K562 (cell line): ENCODE measurements at regions not wholly inside any gene's neighbourhood (a gene's known extent, or its start where the extent isn't known, plus 50 kb on each side); places are given as distances from the start of the nearest gene placed in this dataset.

ENCODE experiments used
- ATAC-seq: fragments of 200-7000 bp; cut with Tn5 transposase; 3 replicates; pipeline ENCODE4 v1.9.1; 2020; ENCODE audit warnings: moderate library complexity
- BruUV-seq: library from RNA; stranded (reverse); fragments of 400-500 nt; replicated peaks from 2 replicates; lab custom pipeline; 2021; lab: Mats Ljungman, UMichigan
- CTCF ChIA-PET: fragments of 300-600 bp; formaldehyde crosslinking; extraction: SDS; loops from one replicate; lab custom pipeline; 2021; ENCODE audit warnings: low intra/inter-chr PET ratio; lab: Yijun Ruan, JAX
- POLR2A ChIA-PET: fragments of 300-600, 350-650 bp; sonication (Branson Sonifier 250); formaldehyde crosslinking; extraction: SDS; loops from one replicate; lab custom pipeline; 2021; ENCODE audit warnings: antibody characterized with exemption, inconsistent platforms; lab: Yijun Ruan, JAX
- DNase-seq, 4 experiments: peaks; one replicate each; pipeline versions ENCODE4 v3.0.0 to v3.0.0-alpha.2; 2011 to 2018; ENCODE audit warnings: low spot score in 3 of 4, mixed read lengths in 3 of 4; ENCODE audit errors: extremely low read depth in 1 of 4
- FAIRE-seq: peaks from 2 replicates; lab custom pipeline; 2011; peaks lifted over from hg19 to GRCh38; lab: Jason Lieb, UNC
- H2AFZ ChIP-seq: 2 replicates; pipeline ENCODE4 v1.6.0; 2011; ENCODE audit warnings: low read depth, low read length, control low read depth, inconsistent platforms
- H3K27ac ChIP-seq: fragments of 200-600 bp; 3 replicates; pipeline ENCODE4 v1.8.0; 2011; ENCODE audit warnings: low read depth, mild to moderate bottlenecking, control low read depth, inconsistent platforms, low read length, moderate library complexity, mixed read lengths; ENCODE audit errors: extremely low read depth
- H3K27me3 ChIP-seq, 2 experiments: fragments of 300-600 bp in 1 of 2; 2 replicates in 1 of 2; 3 replicates in 1 of 2; pipeline versions ENCODE4 v1.6.0 to v1.8.0; 2011; ENCODE audit warnings: inconsistent platforms in 2 of 2, low read length in 2 of 2, mild to moderate bottlenecking in 1 of 2, mixed read lengths in 1 of 2, moderate library complexity in 1 of 2; ENCODE audit not compliant: control insufficient read depth in 2 of 2, insufficient read depth in 2 of 2
- H3K36me3 ChIP-seq: fragments of 300-600 bp; 3 replicates; pipeline ENCODE4 v1.8.0; 2011; ENCODE audit warnings: mild to moderate bottlenecking, low read length, inconsistent platforms; ENCODE audit not compliant: control insufficient read depth, insufficient read depth
- H3K4me1 ChIP-seq, 2 experiments: fragments of 200-600 bp in 1 of 2; replicated peaks in 1 of 2; 2 replicates in 1 of 2; 3 replicates in 1 of 2; pipeline versions ENCODE4 v1.5.1 to v1.8.0; 2011; ENCODE audit warnings: inconsistent platforms in 2 of 2, low read length in 2 of 2, mild to moderate bottlenecking in 1 of 2, mixed read lengths in 1 of 2, moderate library complexity in 1 of 2; ENCODE audit not compliant: control insufficient read depth in 2 of 2, insufficient read depth in 2 of 2
- H3K4me2 ChIP-seq: 2 replicates; pipeline ENCODE4 v1.6.1; 2011; ENCODE audit warnings: low read length, control low read depth, inconsistent platforms, mixed read lengths; ENCODE audit not compliant: insufficient read depth
- H3K4me3 ChIP-seq: fragments of 200-600 bp; sonication (generic), shearing (Covaris generic); 2 replicates; pipeline ENCODE4 v1.5.1; 2016; ENCODE audit warnings: control low read depth, inconsistent platforms
- H3K79me2 ChIP-seq: fragments of 200-600 bp; 3 replicates; pipeline ENCODE4 v1.8.0; 2011; ENCODE audit warnings: low read length, inconsistent platforms; ENCODE audit not compliant: control insufficient read depth, insufficient read depth
- H3K9ac ChIP-seq, 2 experiments: 2 replicates each; pipeline versions ENCODE4 v1.6.0 to v1.6.1; 2011; ENCODE audit warnings: low read depth in 2 of 2, low read length in 2 of 2, control low read depth in 1 of 2, inconsistent platforms in 1 of 2, mild to moderate bottlenecking in 1 of 2, mixed read lengths in 1 of 2; ENCODE audit not compliant: insufficient read depth in 1 of 2
- H3K9me1 ChIP-seq: one replicate; pipeline ENCODE4 v1.6.0; 2011; ENCODE audit warnings: inconsistent platforms, mild to moderate bottlenecking, low read length, moderate library complexity; ENCODE audit not compliant: control insufficient read depth, insufficient read depth
- H3K9me3 ChIP-seq: replicated peaks from 2 replicates; pipeline ENCODE4 v1.5.1; 2011; ENCODE audit warnings: low read depth, low read length, inconsistent platforms; ENCODE audit not compliant: control insufficient read depth, insufficient read depth
- H4K20me1 ChIP-seq: replicated peaks from 2 replicates; pipeline ENCODE4 v1.6.1; 2011; ENCODE audit warnings: low read length, inconsistent platforms, mixed read lengths; ENCODE audit not compliant: control insufficient read depth, insufficient read depth
- AFF4 ChIP-seq: sonication (generic); formaldehyde crosslinking; IDR thresholded peaks from 2 replicates; pipeline ENCODE4 v1.8.0; 2023; ENCODE audit warnings: mild to moderate bottlenecking, missing genetic modification reagents
- ATF7 ChIP-seq: fragments of 450-650 bp; IDR thresholded peaks from 2 replicates; pipeline ENCODE4 v1.7.1; 2014; ENCODE audit warnings: mild to moderate bottlenecking, moderate library complexity
- CSDE1 ChIP-seq, 2 experiments: fragments of 450-650 bp; IDR thresholded peaks; 2 replicates each; pipeline ENCODE4 v1.6.1; 2016; ENCODE audit warnings: mild to moderate bottlenecking in 1 of 2
- KLF10 ChIP-seq: fragments of 250-450 bp; sonication (Bioruptor Pico); IDR thresholded peaks from 2 replicates; pipeline ENCODE4 v1.6.1; 2021; ENCODE audit warnings: matching md5 sums
- LEF1 ChIP-seq: fragments of 450-650 bp; IDR thresholded peaks from 2 replicates; pipeline ENCODE4 v1.6.1; 2016; ENCODE audit warnings: mild to moderate bottlenecking
- NELFE ChIP-seq: IDR thresholded peaks from 2 replicates; pipeline ENCODE4 v1.6.1; 2011; ENCODE audit warnings: mild to moderate bottlenecking; ENCODE audit not compliant: insufficient read depth, insufficient read length
- POLR2G ChIP-seq: fragments of 200-400 bp; formaldehyde crosslinking; IDR thresholded peaks from 2 replicates; pipeline ENCODE4 v1.6.1; 2017; ENCODE audit warnings: low read depth, mild to moderate bottlenecking, antibody characterized with exemption, low read length, moderate library complexity
- TFAP4 ChIP-seq: sonication (generic); formaldehyde crosslinking; IDR thresholded peaks from 2 replicates; pipeline ENCODE4 v1.8.0; 2022; ENCODE audit warnings: missing genetic modification reagents, mild to moderate bottlenecking, moderate library complexity, borderline replicate concordance
- YBX1 ChIP-seq: fragments of 450-650 bp; IDR thresholded peaks from 2 replicates; pipeline ENCODE4 v1.7.1; 2016; ENCODE audit warnings: mild to moderate bottlenecking
- ZNF696 ChIP-seq: fragments of 250-450 bp; sonication (Bioruptor Pico); conservative IDR thresholded peaks from 2 replicates; pipeline ENCODE4 v1.4.0; 2020; ENCODE audit warnings: mild to moderate bottlenecking, moderate library complexity
- ZSCAN29 ChIP-seq: fragments of 450-650 bp; IDR thresholded peaks from 2 replicates; pipeline ENCODE4 v1.6.1; 2017
- WGBS: fragments of 100-300 bp; shearing (Covaris generic); methylation state at CpG from one replicate; pipeline ENCODE4 v1.1.6; 2016; ENCODE audit warnings: low coverage, mixed read lengths; ENCODE audit not compliant: insufficient coverage; ENCODE audit errors: missing lambda C conversion rate; 5-methylcytosine and 5-hydroxymethylcytosine counted together
- in situ Hi-C: fragments of 300-500 bp; cut with MboI; formaldehyde crosslinking; loops from 4 replicates; pipeline ENCODE4 v1.15.0; 2018; ENCODE audit warnings: inconsistent platforms, mixed read lengths
- intact Hi-C: fragments of 100-400 bp; cut with micrococcal nuclease; formaldehyde crosslinking; loops from 2 replicates; pipeline ENCODE4 v1.14.2; 2022
- TF ChIP-seq, protein P1 (sequence below): sonication (generic); formaldehyde crosslinking; IDR thresholded peaks from 2 replicates; pipeline ENCODE4 v1.5.0; 2020; ENCODE audit warnings: missing genetic modification reagents
- TF ChIP-seq, protein P2 (sequence below): fragments of 200-800 bp; sonication (Bioruptor generic); IDR thresholded peaks from 2 replicates; pipeline ENCODE4 v1.6.1; 2017; ENCODE audit warnings: missing genetic modification characterization, missing compliant biosample characterization
- TF ChIP-seq, protein P3 (sequence below): sonication (generic); formaldehyde crosslinking; IDR thresholded peaks from 2 replicates; pipeline ENCODE4 v1.8.0; 2022; ENCODE audit warnings: mild to moderate bottlenecking, missing genetic modification reagents

DNA sequence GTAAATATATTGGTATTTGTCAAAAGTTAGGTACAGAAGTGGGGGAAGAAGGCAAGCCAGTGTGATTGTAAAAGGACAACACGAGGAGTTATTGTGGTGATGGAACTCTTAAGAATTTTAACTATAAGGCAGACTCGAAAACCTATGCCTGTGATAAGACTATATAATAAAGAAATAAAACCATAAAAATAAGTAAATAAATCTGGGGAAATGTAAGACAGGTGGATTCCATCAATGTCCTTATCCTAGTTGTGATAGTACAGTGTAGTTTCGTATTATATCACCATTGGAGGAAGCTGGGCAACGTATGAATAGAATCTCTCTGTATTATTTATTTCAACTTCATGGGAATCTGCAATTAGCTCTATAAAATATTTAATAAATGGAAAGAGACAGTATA, 395.7 kb downstream of the CDC14C start:
- Histone ChIP-seq H3K4me1 (no peaks in the 10 kb centered on the region), H3K9me3 (no peaks in the 10 kb centered on the region), H4K20me1 (no peaks in the 10 kb centered on the region), H3K27me3 (no peaks in the 10 kb centered on the region), H3K4me2 (no peak overlapping the region), H3K4me3 (no peak overlapping the region), H3K9me1 (no peaks in the 10 kb centered on the region), H3K27ac (no peak overlapping the region), H2AFZ (no peak overlapping the region), H3K9ac (no peak overlapping the region), H3K79me2 (no peaks in the 10 kb centered on the region), H3K36me3 (no peaks in the 10 kb centered on the region)
- ATAC-seq: no peak
- intact Hi-C loops (no loop called here), in situ Hi-C loops (no loop called here)
- WGBS: 0% methylated on average over 4 of the region's 4 CpGs
- CTCF ChIA-PET: no interaction called here
- BruUV-seq: no TSS peak
- POLR2A ChIA-PET: no interaction called here
- DNase-seq: no peak
- FAIRE-seq: no peak
- TF ChIP-seq POLR2G (no peak), CSDE1 (IDR thresholded peaks at IDR 0.05) (no peak), NELFE (no peak), TFAP4 (CRISPR knock-in tag) (no peak), LEF1 (no peak), ZNF696 (CRISPR knock-in tag) (no peak), ZSCAN29 (no peak), YBX1 (no peak), AFF4 (CRISPR knock-in tag) (no peak), KLF10 (no peak), ATF7 (no peak)
- TF ChIP-seq, protein P1, sequence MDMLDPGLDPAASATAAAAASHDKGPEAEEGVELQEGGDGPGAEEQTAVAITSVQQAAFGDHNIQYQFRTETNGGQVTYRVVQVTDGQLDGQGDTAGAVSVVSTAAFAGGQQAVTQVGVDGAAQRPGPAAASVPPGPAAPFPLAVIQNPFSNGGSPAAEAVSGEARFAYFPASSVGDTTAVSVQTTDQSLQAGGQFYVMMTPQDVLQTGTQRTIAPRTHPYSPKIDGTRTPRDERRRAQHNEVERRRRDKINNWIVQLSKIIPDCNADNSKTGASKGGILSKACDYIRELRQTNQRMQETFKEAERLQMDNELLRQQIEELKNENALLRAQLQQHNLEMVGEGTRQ: no peak
- TF ChIP-seq, protein P2, sequence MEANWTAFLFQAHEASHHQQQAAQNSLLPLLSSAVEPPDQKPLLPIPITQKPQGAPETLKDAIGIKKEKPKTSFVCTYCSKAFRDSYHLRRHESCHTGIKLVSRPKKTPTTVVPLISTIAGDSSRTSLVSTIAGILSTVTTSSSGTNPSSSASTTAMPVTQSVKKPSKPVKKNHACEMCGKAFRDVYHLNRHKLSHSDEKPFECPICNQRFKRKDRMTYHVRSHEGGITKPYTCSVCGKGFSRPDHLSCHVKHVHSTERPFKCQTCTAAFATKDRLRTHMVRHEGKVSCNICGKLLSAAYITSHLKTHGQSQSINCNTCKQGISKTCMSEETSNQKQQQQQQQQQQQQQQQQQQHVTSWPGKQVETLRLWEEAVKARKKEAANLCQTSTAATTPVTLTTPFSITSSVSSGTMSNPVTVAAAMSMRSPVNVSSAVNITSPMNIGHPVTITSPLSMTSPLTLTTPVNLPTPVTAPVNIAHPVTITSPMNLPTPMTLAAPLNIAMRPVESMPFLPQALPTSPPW (CRISPR knock-in tag): no peak
- TF ChIP-seq, protein P3, sequence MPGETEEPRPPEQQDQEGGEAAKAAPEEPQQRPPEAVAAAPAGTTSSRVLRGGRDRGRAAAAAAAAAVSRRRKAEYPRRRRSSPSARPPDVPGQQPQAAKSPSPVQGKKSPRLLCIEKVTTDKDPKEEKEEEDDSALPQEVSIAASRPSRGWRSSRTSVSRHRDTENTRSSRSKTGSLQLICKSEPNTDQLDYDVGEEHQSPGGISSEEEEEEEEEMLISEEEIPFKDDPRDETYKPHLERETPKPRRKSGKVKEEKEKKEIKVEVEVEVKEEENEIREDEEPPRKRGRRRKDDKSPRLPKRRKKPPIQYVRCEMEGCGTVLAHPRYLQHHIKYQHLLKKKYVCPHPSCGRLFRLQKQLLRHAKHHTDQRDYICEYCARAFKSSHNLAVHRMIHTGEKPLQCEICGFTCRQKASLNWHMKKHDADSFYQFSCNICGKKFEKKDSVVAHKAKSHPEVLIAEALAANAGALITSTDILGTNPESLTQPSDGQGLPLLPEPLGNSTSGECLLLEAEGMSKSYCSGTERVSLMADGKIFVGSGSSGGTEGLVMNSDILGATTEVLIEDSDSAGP (CRISPR knock-in tag): no peak
